GM23338 (cell line): ENCODE measurements at regions not wholly inside any gene's neighbourhood (a gene's known extent, or its start where the extent isn't known, plus 50 kb on each side); places are given as distances from the start of the nearest gene placed in this dataset.
"Not testable (repeated sequence)": the region's sequence is repeated elsewhere in the genome, so short reads cannot be mapped to it uniquely, and the experiment has no call there.

ENCODE experiments used
- CTCF ChIP-seq, 2 experiments: fragments of 200-600 bp in 1 of 2; sonication (generic) in 1 of 2; conservative IDR thresholded peaks; 2 replicates each; pipeline versions ENCODE4 v1.5.1 to v1.6.1; 2016 to 2017; ENCODE audit warnings: antibody characterized with exemption in 2 of 2, low read depth in 2 of 2, mild to moderate bottlenecking in 2 of 2, moderate library complexity in 1 of 2
- EZH2 ChIP-seq: fragments of 200-600 bp; sonication (generic); IDR thresholded peaks from one replicate; pipeline ENCODE4 v1.8.0; 2017; ENCODE audit warnings: antibody characterized with exemption, mild to moderate bottlenecking, low read depth; ENCODE audit not compliant: unreplicated experiment
- POLR2AphosphoS5 ChIP-seq: IDR thresholded peaks from 2 replicates; pipeline ENCODE4 v1.6.1; 2016; ENCODE audit warnings: antibody characterized with exemption, low read depth
- ZNF114 ChIP-seq: fragments of 250-450 bp; sonication (Bioruptor Pico); IDR thresholded peaks from 2 replicates; pipeline ENCODE4 v1.5.0; 2020; ENCODE audit warnings: mild to moderate bottlenecking, moderate library complexity
- TF ChIP-seq, protein P1 (sequence below): IDR thresholded peaks from one replicate; pipeline ENCODE4 v1.6.1; 2018; ENCODE audit warnings: antibody characterized with exemption; ENCODE audit not compliant: unreplicated experiment

GRCh38 chr1:149285638-149286037 is 182.3 kb upstream of the NBPF9 start:
- TF ChIP-seq POLR2AphosphoS5; CTCF (conservative IDR thresholded peaks at IDR 0.05; ENCODE audit: low read depth in 2 of 2); EZH2; ZNF114 (CRISPR knock-in tag): not testable (repeated sequence)
- TF ChIP-seq, protein P1, sequence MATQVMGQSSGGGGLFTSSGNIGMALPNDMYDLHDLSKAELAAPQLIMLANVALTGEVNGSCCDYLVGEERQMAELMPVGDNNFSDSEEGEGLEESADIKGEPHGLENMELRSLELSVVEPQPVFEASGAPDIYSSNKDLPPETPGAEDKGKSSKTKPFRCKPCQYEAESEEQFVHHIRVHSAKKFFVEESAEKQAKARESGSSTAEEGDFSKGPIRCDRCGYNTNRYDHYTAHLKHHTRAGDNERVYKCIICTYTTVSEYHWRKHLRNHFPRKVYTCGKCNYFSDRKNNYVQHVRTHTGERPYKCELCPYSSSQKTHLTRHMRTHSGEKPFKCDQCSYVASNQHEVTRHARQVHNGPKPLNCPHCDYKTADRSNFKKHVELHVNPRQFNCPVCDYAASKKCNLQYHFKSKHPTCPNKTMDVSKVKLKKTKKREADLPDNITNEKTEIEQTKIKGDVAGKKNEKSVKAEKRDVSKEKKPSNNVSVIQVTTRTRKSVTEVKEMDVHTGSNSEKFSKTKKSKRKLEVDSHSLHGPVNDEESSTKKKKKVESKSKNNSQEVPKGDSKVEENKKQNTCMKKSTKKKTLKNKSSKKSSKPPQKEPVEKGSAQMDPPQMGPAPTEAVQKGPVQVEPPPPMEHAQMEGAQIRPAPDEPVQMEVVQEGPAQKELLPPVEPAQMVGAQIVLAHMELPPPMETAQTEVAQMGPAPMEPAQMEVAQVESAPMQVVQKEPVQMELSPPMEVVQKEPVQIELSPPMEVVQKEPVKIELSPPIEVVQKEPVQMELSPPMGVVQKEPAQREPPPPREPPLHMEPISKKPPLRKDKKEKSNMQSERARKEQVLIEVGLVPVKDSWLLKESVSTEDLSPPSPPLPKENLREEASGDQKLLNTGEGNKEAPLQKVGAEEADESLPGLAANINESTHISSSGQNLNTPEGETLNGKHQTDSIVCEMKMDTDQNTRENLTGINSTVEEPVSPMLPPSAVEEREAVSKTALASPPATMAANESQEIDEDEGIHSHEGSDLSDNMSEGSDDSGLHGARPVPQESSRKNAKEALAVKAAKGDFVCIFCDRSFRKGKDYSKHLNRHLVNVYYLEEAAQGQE: not testable (repeated sequence)
